ENCODE measurements at regions not wholly inside any gene's neighbourhood (a gene's known extent, or its start where the extent isn't known, plus 50 kb on each side); places are given as distances from the start of the nearest gene placed in this dataset.

GRCh38 chr6:144710207-144710606 lies 425.1 kb downstream of the UTRN start:
- Histone ChIP-seq H3K27me3 (replicated peaks; ENCODE audit: insufficient read depth, low read length) (no peaks in the 10 kb centered on the region), H3K9me2 (replicated peaks; ENCODE audit: insufficient read depth, low read length) (no peaks in the 10 kb centered on the region), H3K4me3 (ENCODE audit: low read length) (no peak overlapping the region), H3K36me3 (replicated peaks; ENCODE audit: insufficient read depth, low read length) (no peaks in the 10 kb centered on the region), H3K4me1 (ENCODE audit: low read length) (peaks cover 11% of the 10 kb centered on the region), H4K20me1 (ENCODE audit: insufficient read depth, low read length) (no peaks in the 10 kb centered on the region), H3K4me2 (ENCODE audit: low read depth, low read length) (no peak overlapping the region), H3K27ac (ENCODE audit: low read length) (no peak overlapping the region), H3K9me3 (replicated peaks; ENCODE audit: insufficient read depth, low read length) (no peaks in the 10 kb centered on the region), H3F3A (ENCODE audit: insufficient read depth, low read length) (peaks cover 12% of the 10 kb centered on the region), H2AFZ (ENCODE audit: low read length) (no peak overlapping the region), H3K9ac (ENCODE audit: low read length) (no peak overlapping the region), H3K79me2 (ENCODE audit: low read length) (no peaks in the 10 kb centered on the region)
- TF ChIP-seq EZH2 (optimal IDR thresholded peaks at IDR 0.05; ENCODE audit: low read depth, low read length) (no peak), EZH2phosphoT487 (IDR thresholded peaks at IDR 0.05; ENCODE audit: low read length) (no peak), CTCF (IDR thresholded peaks at IDR 0.05; ENCODE audit: low read length) (no peak)
- DNase-seq, result no peak

- H3F3A ChIP-seq (ENCODE audit: insufficient read depth, low read length), result peaks cover 22% of the 10 kb centered on the region
- H2AFZ ChIP-seq (ENCODE audit: low read length), result no peak overlapping the region
- no peak overlapping the region for H3K4me3 ChIP-seq (ENCODE audit: low read length)
- H3K36me3 ChIP-seq (replicated peaks; ENCODE audit: insufficient read depth, low read length), result no peaks in the 10 kb centered on the region
- peaks cover 11% of the 10 kb centered on the region for H3K4me1 ChIP-seq (ENCODE audit: low read length)
- no peak overlapping the region for H3K9ac ChIP-seq (ENCODE audit: low read length)
- H3K79me2 ChIP-seq (ENCODE audit: low read length), result no peaks in the 10 kb centered on the region
- H4K20me1 ChIP-seq (ENCODE audit: insufficient read depth, low read length), result no peaks in the 10 kb centered on the region
- H3K4me2 ChIP-seq (ENCODE audit: low read depth, low read length), result no peak overlapping the region
- no peaks in the 10 kb centered on the region for H3K27me3 ChIP-seq (replicated peaks; ENCODE audit: insufficient read depth, low read length)
- H3K9me2 ChIP-seq (replicated peaks; ENCODE audit: insufficient read depth, low read length), result no peaks in the 10 kb centered on the region
- TF ChIP-seq EZH2 (optimal IDR thresholded peaks at IDR 0.05; ENCODE audit: low read depth, low read length) (no peak), CTCF (IDR thresholded peaks at IDR 0.05; ENCODE audit: low read length) (no peak), EZH2phosphoT487 (IDR thresholded peaks at IDR 0.05; ENCODE audit: low read length) (no peak)
- no peaks in the 10 kb centered on the region for H3K9me3 ChIP-seq (replicated peaks; ENCODE audit: insufficient read depth, low read length)
- DNase-seq, result no peak
- no peak overlapping the region for H3K27ac ChIP-seq (ENCODE audit: low read length)
These were observed 426.5 kb downstream of the UTRN start for GRCh38 chr6:144711661-144712060.

GRCh38 chr6:144712541-144712940 lies 427.4 kb downstream of the UTRN start:
- no peak for TF ChIP-seq EZH2 (optimal IDR thresholded peaks at IDR 0.05; ENCODE audit: low read depth, low read length)
- no peak for TF ChIP-seq EZH2phosphoT487 (IDR thresholded peaks at IDR 0.05; ENCODE audit: low read length)
- TF ChIP-seq CTCF (IDR thresholded peaks at IDR 0.05; ENCODE audit: low read length), result no peak
- no peak overlapping the region for H2AFZ ChIP-seq (ENCODE audit: low read length)
- DNase-seq, result no peak
- peaks cover 16% of the 10 kb centered on the region for H3K4me1 ChIP-seq (ENCODE audit: low read length)
- no peak overlapping the region for H3K4me2 ChIP-seq (ENCODE audit: low read depth, low read length)
- H3F3A ChIP-seq (ENCODE audit: insufficient read depth, low read length), result peaks cover 22% of the 10 kb centered on the region
- no peaks in the 10 kb centered on the region for H3K9me3 ChIP-seq (replicated peaks; ENCODE audit: insufficient read depth, low read length)
- H3K9ac ChIP-seq (ENCODE audit: low read length), result no peak overlapping the region
- H3K27ac ChIP-seq (ENCODE audit: low read length), result no peak overlapping the region
- no peaks in the 10 kb centered on the region for H3K36me3 ChIP-seq (replicated peaks; ENCODE audit: insufficient read depth, low read length)
- no peaks in the 10 kb centered on the region for H4K20me1 ChIP-seq (ENCODE audit: insufficient read depth, low read length)
- no peaks in the 10 kb centered on the region for H3K79me2 ChIP-seq (ENCODE audit: low read length)
- H3K4me3 ChIP-seq (ENCODE audit: low read length), result no peak overlapping the region
- H3K9me2 ChIP-seq (replicated peaks; ENCODE audit: insufficient read depth, low read length), result no peaks in the 10 kb centered on the region
- H3K27me3 ChIP-seq (replicated peaks; ENCODE audit: insufficient read depth, low read length), result no peaks in the 10 kb centered on the region
